ENCODE measurements at regions not wholly inside any gene's neighbourhood (a gene's known extent, or its start where the extent isn't known, plus 50 kb on each side); places are given as distances from the start of the nearest gene placed in this dataset.
"Not testable (repeated sequence)": the region's sequence is repeated elsewhere in the genome, so short reads cannot be mapped to it uniquely, and the experiment has no call there.

- TF ChIP-seq CTCF (IDR thresholded peaks at IDR 0.05); ZFX (IDR thresholded peaks at IDR 0.05; ENCODE audit: borderline replicate concordance): not testable (repeated sequence)
Measured at GRCh38 chr14:105774585-105775348, 248.4 kb downstream of the TMEM121 start.

Measured in 22Rv1 (cell line).